ENCODE measurements at regions not wholly inside any gene's neighbourhood (a gene's known extent, or its start where the extent isn't known, plus 50 kb on each side); places are given as distances from the start of the nearest gene placed in this dataset.

DNA sequence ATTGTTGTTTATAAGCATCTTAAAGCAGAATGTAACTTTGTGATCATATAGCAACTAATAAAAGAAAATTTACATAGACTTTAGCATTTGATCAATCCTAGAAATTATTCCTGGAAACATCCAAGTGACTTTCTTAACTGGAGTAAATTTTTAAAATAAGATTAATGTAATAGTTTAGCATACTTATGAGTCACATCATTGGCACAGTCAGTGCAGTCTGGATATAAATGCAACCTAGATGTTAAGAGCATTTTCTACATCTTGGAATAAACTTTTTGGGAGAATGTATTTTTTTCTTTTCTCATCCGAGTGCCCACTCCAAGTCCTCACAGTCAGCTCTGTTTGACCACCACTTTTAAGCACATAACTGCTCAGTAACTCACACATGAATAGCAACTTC is 324.6 kb upstream of the PLSCR5 start:
- 52% methylated on average over 1 of the region's 1 CpG for WGBS
- H3K9me3 ChIP-seq = no peaks in the 10 kb centered on the region
- TF ChIP-seq POLR2AphosphoS5 (IDR thresholded peaks at IDR 0.05) (no peak), POLR2A (IDR thresholded peaks at IDR 0.05) (no peak), EP300 (IDR thresholded peaks at IDR 0.05) (no peak)
- TF ChIP-seq, protein P1, sequence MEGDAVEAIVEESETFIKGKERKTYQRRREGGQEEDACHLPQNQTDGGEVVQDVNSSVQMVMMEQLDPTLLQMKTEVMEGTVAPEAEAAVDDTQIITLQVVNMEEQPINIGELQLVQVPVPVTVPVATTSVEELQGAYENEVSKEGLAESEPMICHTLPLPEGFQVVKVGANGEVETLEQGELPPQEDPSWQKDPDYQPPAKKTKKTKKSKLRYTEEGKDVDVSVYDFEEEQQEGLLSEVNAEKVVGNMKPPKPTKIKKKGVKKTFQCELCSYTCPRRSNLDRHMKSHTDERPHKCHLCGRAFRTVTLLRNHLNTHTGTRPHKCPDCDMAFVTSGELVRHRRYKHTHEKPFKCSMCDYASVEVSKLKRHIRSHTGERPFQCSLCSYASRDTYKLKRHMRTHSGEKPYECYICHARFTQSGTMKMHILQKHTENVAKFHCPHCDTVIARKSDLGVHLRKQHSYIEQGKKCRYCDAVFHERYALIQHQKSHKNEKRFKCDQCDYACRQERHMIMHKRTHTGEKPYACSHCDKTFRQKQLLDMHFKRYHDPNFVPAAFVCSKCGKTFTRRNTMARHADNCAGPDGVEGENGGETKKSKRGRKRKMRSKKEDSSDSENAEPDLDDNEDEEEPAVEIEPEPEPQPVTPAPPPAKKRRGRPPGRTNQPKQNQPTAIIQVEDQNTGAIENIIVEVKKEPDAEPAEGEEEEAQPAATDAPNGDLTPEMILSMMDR (IDR thresholded peaks at IDR 0.05) = no peak
- no peak overlapping the region for H3K27ac ChIP-seq
- no peaks in the 10 kb centered on the region for H3K27me3 ChIP-seq
- DNase-seq (ENCODE audit: low spot score in 2 of 2) = no peak
- H3K4me3 ChIP-seq = no peak overlapping the region
- no peaks in the 10 kb centered on the region for H3K4me1 ChIP-seq
- no peaks in the 10 kb centered on the region for H3K36me3 ChIP-seq

DNA sequence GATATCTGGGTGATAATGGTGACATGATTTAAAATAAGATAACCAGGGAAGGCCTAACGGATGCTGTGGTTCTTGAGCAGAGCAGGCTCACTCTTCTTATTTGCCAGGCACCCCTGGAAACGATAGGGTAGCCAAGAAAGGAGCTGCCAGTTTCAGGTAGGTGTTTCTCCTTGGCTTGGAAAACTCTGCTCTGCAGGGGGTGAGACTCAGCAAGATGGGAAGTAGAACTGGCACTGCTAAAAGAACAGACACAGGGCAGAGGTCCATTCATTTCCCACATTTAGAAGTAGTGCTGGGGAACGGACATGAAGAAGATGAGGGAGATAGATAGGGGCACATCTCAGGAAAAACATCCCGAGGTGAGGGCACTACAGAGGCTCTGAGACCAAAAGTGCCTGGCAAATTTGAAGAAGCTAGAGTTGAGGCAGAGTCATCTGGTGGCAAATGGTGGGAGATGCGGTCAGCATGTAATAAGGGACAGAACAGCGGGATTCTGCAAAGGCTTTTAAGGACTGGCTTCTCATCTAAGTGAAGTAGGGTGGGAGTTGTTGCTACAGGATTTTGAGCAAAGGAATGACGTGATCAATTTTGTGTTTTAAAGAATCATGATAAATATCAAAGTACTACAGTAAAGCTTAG is 323.4 kb upstream of the PLSCR5 start:
- 74% methylated on average over 7 of the region's 7 CpGs for WGBS
- H3K9me3 ChIP-seq = no peaks in the 10 kb centered on the region

DNA sequence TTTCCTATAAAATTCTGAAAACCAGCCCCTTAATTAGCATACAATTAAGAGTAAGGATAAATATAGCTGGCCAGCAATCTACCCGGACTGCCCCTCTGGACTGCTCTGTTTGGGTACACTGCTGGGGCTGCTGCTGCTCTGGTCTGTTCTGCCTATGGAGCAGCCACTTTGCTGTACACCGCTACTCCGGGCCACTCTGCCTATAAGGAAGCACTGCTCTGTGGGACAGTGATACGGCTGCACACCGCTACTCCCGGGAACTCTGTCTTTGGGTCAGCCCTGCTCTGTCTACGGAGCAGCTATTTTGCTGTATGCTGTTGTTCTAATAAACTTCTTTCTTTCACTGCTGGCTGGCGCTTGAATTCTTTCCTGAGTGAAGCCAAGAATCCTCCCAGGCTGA is 316.5 kb upstream of the PLSCR5 start:
- H3K9me3 ChIP-seq = no peaks in the 10 kb centered on the region
- no peak overlapping the region for H3K4me3 ChIP-seq
- H3K4me1 ChIP-seq = no peaks in the 10 kb centered on the region
- no peak overlapping the region for H3K27ac ChIP-seq
- DNase-seq (ENCODE audit: low spot score in 2 of 2) = no peak
- TF ChIP-seq, protein P1 (IDR thresholded peaks at IDR 0.05) = no peak
- no peaks in the 10 kb centered on the region for H3K36me3 ChIP-seq
- WGBS = 93% methylated on average over 8 of the region's 8 CpGs
- no peaks in the 10 kb centered on the region for H3K27me3 ChIP-seq

More for the DNA sequence above, 323.4 kb upstream of the PLSCR5 start:
- H3K27ac ChIP-seq = no peak overlapping the region
- no peaks in the 10 kb centered on the region for H3K27me3 ChIP-seq
- TF ChIP-seq POLR2AphosphoS5 (IDR thresholded peaks at IDR 0.05) = no peak
- TF ChIP-seq, protein P1 (IDR thresholded peaks at IDR 0.05) = no peak
- no peak for TF ChIP-seq EP300 (IDR thresholded peaks at IDR 0.05)
- TF ChIP-seq POLR2A (IDR thresholded peaks at IDR 0.05) = no peak
- no peaks in the 10 kb centered on the region for H3K4me1 ChIP-seq
- no peak for DNase-seq (ENCODE audit: low spot score in 2 of 2)
- H3K4me3 ChIP-seq = no peak overlapping the region
- no peaks in the 10 kb centered on the region for H3K36me3 ChIP-seq

GRCh38 chr3:146914409-146914808 is 309.3 kb upstream of the PLSCR5 start:
- Histone ChIP-seq H3K4me1 (no peaks in the 10 kb centered on the region), H3K27ac (no peak overlapping the region), H3K9me3 (no peaks in the 10 kb centered on the region), H3K36me3 (no peaks in the 10 kb centered on the region), H3K27me3 (no peaks in the 10 kb centered on the region), H3K4me3 (no peak overlapping the region)
- WGBS = 84% methylated on average over 2 of the region's 2 CpGs
- DNase-seq (ENCODE audit: low spot score in 2 of 2) = no peak
- TF ChIP-seq POLR2A (IDR thresholded peaks at IDR 0.05) (no peak), EP300 (IDR thresholded peaks at IDR 0.05) (no peak), POLR2AphosphoS5 (IDR thresholded peaks at IDR 0.05) (no peak)
- TF ChIP-seq, protein P1 (IDR thresholded peaks at IDR 0.05) = no peak

GRCh38 chr3:146912241-146913015 is 307.3 kb upstream of the PLSCR5 start:
- DNase-seq (ENCODE audit: low spot score in 2 of 2) = no peak
- TF ChIP-seq, protein P1 (IDR thresholded peaks at IDR 0.05) = no peak
- TF ChIP-seq EP300 (IDR thresholded peaks at IDR 0.05) (no peak), POLR2A (IDR thresholded peaks at IDR 0.05) (no peak), POLR2AphosphoS5 (IDR thresholded peaks at IDR 0.05) (no peak)
- Histone ChIP-seq H3K4me1 (no peaks in the 10 kb centered on the region), H3K27me3 (no peaks in the 10 kb centered on the region), H3K9me3 (no peaks in the 10 kb centered on the region), H3K27ac (no peak overlapping the region), H3K36me3 (no peaks in the 10 kb centered on the region), H3K4me3 (no peak overlapping the region)
- 43% methylated on average over 8 of the region's 8 CpGs for WGBS

Measured in suprapubic skin (tissue), 4 donors.